Epithelial cell of proximal tubule (primary cell): ENCODE measurements at regions not wholly inside any gene's neighbourhood (a gene's known extent, or its start where the extent isn't known, plus 50 kb on each side); places are given as distances from the start of the nearest gene placed in this dataset.
"Not testable (repeated sequence)": the region's sequence is repeated elsewhere in the genome, so short reads cannot be mapped to it uniquely, and the experiment has no call there.

ENCODE experiments used
- DNase-seq: peaks from one replicate; pipeline ENCODE4 v3.0.0-alpha.2; 2011; ENCODE audit warnings: low read depth
- H3K4me3 ChIP-seq: 2 replicates; pipeline ENCODE4 v1.5.1; 2011; ENCODE audit warnings: low read depth, mild to moderate bottlenecking, low read length
- TF ChIP-seq, protein P1 (sequence below): conservative IDR thresholded peaks from 2 replicates; pipeline ENCODE4 v1.5.1; 2012; ENCODE audit warnings: low read depth, mild to moderate bottlenecking, low read length

DNA sequence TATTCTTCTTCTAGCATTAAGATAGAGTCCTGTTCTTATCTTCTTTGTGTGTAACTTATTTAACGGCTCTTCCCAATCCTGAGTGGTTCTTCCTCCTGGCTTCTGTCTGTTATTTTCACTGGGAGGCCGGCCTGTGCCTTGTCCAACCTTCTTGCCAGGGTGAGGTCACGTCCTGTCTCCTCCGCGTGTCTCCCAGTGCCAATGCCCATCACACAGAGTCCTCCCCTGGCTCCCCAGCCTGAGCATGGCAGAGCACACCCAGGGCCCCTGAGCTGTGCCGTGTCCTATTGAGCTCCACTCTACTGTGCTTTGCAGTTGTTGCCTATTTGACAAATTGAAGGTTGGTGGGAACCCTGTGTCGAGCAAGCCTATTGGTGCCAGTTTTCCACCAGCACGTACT, 487.3 kb downstream of the BRD1 start:
- no peak for DNase-seq
- H3K4me3 ChIP-seq, result no peak overlapping the region
- TF ChIP-seq, protein P1, sequence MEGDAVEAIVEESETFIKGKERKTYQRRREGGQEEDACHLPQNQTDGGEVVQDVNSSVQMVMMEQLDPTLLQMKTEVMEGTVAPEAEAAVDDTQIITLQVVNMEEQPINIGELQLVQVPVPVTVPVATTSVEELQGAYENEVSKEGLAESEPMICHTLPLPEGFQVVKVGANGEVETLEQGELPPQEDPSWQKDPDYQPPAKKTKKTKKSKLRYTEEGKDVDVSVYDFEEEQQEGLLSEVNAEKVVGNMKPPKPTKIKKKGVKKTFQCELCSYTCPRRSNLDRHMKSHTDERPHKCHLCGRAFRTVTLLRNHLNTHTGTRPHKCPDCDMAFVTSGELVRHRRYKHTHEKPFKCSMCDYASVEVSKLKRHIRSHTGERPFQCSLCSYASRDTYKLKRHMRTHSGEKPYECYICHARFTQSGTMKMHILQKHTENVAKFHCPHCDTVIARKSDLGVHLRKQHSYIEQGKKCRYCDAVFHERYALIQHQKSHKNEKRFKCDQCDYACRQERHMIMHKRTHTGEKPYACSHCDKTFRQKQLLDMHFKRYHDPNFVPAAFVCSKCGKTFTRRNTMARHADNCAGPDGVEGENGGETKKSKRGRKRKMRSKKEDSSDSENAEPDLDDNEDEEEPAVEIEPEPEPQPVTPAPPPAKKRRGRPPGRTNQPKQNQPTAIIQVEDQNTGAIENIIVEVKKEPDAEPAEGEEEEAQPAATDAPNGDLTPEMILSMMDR, result no peak

GRCh38 chr22:49336483-49336882, 491.2 kb downstream of the BRD1 start:
- DNase-seq, H3K4me3 ChIP-seq: not testable (repeated sequence)

DNA sequence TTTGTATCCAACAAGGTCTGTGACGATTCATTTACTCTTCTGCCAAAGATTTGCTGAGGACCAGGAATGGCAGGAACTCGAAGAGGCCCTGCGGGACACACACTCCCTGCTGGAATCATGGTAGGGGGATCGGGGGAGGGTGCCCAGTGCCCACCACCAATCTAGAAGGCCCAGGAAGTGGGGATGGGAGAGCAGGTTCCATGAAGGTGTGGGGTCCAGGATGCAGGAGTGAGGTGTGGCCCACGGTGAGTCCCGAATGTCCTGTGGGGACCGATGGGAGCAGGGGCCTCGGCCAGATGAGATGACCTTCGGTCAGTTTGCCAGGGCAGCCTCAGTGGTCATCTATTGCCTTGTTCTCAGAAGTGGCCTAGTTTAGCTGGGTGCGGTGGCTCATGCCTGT, 492.7 kb downstream of the BRD1 start:
- no peak overlapping the region for H3K4me3 ChIP-seq
- TF ChIP-seq, protein P1, result no peak
- DNase-seq, result no peak

- DNase-seq, result no peak
- TF ChIP-seq, protein P1, result no peak
- H3K4me3 ChIP-seq, result no peak overlapping the region
Measured at GRCh38 chr22:49334449-49334789, 493.3 kb downstream of the BRD1 start.

DNA sequence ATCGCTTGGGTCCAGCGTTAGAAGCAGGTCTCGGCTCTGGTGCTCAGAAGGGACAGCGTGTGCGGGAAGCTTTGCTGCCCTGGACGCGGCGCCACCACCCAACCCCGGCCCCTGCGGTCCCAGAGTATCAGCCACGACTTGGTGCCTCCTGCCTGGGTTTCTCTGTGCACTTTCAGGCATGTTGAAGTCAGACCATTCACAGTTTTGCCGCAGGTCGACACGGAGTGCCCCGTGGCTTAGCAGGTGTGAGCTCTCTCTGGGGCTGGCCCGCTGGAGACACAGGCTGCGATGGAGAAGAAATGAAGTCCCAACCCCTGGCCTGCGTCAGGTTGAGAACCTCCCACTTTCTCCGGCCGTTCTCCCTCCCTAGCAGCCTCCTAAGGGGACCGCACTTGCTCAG, 494.5 kb downstream of the BRD1 start:
- H3K4me3 ChIP-seq, result no peak overlapping the region
- no peak for DNase-seq
- TF ChIP-seq, protein P1, result no peak

GRCh38 chr22:49332691-49333090, 495.0 kb downstream of the BRD1 start:
- no peak for DNase-seq
- H3K4me3 ChIP-seq, result no peak overlapping the region
- TF ChIP-seq, protein P1, result no peak

DNA sequence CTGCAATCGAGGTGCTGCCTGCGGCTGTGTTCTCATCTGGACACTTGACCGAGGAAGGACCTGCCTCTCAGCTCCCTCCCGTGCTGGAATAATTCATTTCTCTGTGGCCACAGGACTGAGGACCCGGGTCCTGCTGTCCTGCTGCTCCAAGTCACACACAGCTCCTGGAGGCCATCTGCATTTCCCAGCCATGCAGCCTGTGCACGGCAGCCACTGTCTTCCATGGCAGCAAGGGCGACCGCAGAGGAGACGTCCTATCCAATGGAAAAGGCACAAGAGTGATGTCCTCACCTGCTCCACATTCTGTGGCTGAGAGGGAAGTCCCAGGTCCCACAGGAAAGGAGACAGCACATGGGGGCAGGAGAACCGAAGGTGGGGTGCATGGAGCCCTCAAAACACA, 495.8 kb downstream of the BRD1 start:
- no peak for DNase-seq
- H3K4me3 ChIP-seq, result no peak overlapping the region
- TF ChIP-seq, protein P1, result no peak

GRCh38 chr22:49331223-49331815, 496.4 kb downstream of the BRD1 start:
- TF ChIP-seq, protein P1, result no peak
- no peak for DNase-seq
- H3K4me3 ChIP-seq, result no peak overlapping the region
